Glutamatergic neuron (in vitro differentiated cells): ENCODE measurements at regions not wholly inside any gene's neighbourhood (a gene's known extent, or its start where the extent isn't known, plus 50 kb on each side); places are given as distances from the start of the nearest gene placed in this dataset.
A peak's percentile ranks its signal among the peaks of the same experiment; 100 is the strongest.

Experiments used
- DNase-seq: peaks from one replicate; pipeline ENCODE4 v3.0.0; 2022
- H3K27ac Mint-ChIP-seq: one replicate; pipeline ENCODE4 v1.8.0; 2020; ENCODE audit warnings: mild to moderate bottlenecking, mixed read lengths, inconsistent platforms; ENCODE audit not compliant: unreplicated experiment
- H3K27me3 Mint-ChIP-seq: one replicate; pipeline ENCODE4 v1.8.0; 2020; ENCODE audit warnings: mild to moderate bottlenecking, moderate library complexity, mixed read lengths, inconsistent platforms; ENCODE audit not compliant: unreplicated experiment
- H3K36me3 Mint-ChIP-seq: one replicate; pipeline ENCODE4 v1.8.0; 2020; ENCODE audit warnings: mild to moderate bottlenecking, mixed read lengths, inconsistent platforms; ENCODE audit not compliant: unreplicated experiment
- H3K4me1 Mint-ChIP-seq: one replicate; pipeline ENCODE4 v1.8.0; 2020; ENCODE audit warnings: mild to moderate bottlenecking, low read depth, mixed read lengths, inconsistent platforms; ENCODE audit not compliant: unreplicated experiment
- H3K4me3 Mint-ChIP-seq: one replicate; pipeline ENCODE4 v1.8.0; 2020; ENCODE audit warnings: mild to moderate bottlenecking, mixed read lengths, inconsistent platforms; ENCODE audit not compliant: unreplicated experiment
- H3K9me3 Mint-ChIP-seq: one replicate; pipeline ENCODE4 v1.8.0; 2020; ENCODE audit warnings: mild to moderate bottlenecking, moderate library complexity, mixed read lengths, inconsistent platforms; ENCODE audit not compliant: unreplicated experiment
- TF ChIP-seq, protein P1 (sequence below): fragments of 200-600 bp; sonication (generic); IDR thresholded peaks from one replicate; pipeline ENCODE4 v1.5.0; 2021; ENCODE audit not compliant: partially characterized antibody, unreplicated experiment

DNA sequence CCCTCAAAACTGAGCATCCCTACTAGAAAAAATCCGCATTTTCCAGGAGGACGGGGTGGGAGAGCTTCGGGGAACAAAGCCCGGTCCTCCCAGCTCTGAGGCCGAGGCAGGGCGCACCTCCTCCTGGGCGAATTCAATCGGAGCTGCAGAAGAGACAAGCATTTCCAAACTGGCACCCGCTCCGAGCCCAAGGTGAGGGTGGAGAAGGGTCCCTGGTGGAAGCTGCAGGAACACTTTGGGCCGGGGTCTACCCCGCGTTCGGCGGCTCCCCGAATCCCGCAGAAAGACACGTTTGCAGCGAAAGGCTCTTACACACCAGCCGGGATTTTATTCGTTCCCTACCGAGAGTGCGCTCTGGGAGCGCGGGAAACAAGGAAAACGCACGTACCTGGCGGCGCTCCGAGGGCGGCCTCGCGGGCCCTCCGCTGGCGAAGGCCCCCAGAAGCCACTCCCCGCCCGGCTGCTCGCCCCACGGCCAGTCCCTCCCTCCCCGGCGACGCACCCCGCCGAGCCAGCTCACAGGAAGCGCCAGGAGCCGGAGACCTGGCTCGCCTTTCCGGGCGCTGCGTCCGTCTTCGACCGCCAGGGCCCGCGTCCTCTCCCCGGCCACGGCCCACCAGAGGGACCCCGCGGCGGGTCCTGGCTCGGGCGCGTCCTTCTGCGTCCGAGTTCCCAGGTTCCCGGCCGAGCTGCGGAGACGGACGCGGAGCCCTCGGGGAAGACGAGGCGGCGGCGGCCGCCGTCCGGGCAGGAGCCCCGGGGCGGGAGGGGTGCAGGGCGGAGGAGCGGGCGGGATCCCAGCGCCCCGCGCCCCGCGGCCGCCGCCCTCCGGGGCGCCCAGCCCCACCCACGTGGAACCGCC, 49.8 kb upstream of the BAHCC1 start:
- TF ChIP-seq, protein P1, sequence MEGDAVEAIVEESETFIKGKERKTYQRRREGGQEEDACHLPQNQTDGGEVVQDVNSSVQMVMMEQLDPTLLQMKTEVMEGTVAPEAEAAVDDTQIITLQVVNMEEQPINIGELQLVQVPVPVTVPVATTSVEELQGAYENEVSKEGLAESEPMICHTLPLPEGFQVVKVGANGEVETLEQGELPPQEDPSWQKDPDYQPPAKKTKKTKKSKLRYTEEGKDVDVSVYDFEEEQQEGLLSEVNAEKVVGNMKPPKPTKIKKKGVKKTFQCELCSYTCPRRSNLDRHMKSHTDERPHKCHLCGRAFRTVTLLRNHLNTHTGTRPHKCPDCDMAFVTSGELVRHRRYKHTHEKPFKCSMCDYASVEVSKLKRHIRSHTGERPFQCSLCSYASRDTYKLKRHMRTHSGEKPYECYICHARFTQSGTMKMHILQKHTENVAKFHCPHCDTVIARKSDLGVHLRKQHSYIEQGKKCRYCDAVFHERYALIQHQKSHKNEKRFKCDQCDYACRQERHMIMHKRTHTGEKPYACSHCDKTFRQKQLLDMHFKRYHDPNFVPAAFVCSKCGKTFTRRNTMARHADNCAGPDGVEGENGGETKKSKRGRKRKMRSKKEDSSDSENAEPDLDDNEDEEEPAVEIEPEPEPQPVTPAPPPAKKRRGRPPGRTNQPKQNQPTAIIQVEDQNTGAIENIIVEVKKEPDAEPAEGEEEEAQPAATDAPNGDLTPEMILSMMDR = no peak
- Mint-ChIP-seq H3K36me3 (peaks cover 10% of the 10 kb centered on the region), H3K27me3 (peaks cover 29% of the 10 kb centered on the region), H3K4me3 (peak overlapping the region; percentile 86), H3K27ac (peak overlapping the region; percentile 99), H3K4me1 (peaks cover 23% of the 10 kb centered on the region), H3K9me3 (peaks cover 42% of the 10 kb centered on the region)
- DNase-seq = peak; percentile 78
